HL-60 (cell line): ENCODE measurements at regions not wholly inside any gene's neighbourhood (a gene's known extent, or its start where the extent isn't known, plus 50 kb on each side); places are given as distances from the start of the nearest gene placed in this dataset.

Experiments
- DNase-seq, 2 experiments: peaks; one replicate each; pipeline ENCODE4 v3.0.0-alpha.2; 2010 to 2020; ENCODE audit warnings: low read depth in 1 of 2, low spot score in 1 of 2
- H3K27ac ChIP-seq: fragments of 250-450 bp; sonication (Bioruptor Pico); replicated peaks from 2 replicates; pipeline ENCODE4 v1.5.1; 2020; ENCODE audit warnings: mild to moderate bottlenecking, moderate library complexity
- H3K27me3 ChIP-seq: fragments of 250-450 bp; sonication (Bioruptor Pico); 2 replicates; pipeline ENCODE4 v1.5.1; 2021; ENCODE audit warnings: mild to moderate bottlenecking, moderate library complexity; ENCODE audit not compliant: insufficient read depth, poor library complexity, severe bottlenecking
- H3K4me3 ChIP-seq: replicated peaks from 2 replicates; pipeline ENCODE4 v1.5.1; 2011; ENCODE audit warnings: mild to moderate bottlenecking, control low read depth, low read length; ENCODE audit not compliant: insufficient read depth
- CTCF ChIP-seq: IDR thresholded peaks from one replicate; pipeline ENCODE4 v1.5.1; 2011; ENCODE audit warnings: low read length, control low read depth, inconsistent platforms; ENCODE audit not compliant: insufficient read depth
- GABPA ChIP-seq: IDR thresholded peaks from 2 replicates; pipeline ENCODE4 v1.6.1; 2012; ENCODE audit warnings: low read depth
- POLR2AphosphoS5 ChIP-seq: IDR thresholded peaks from 2 replicates; pipeline ENCODE4 v1.6.1; 2012; ENCODE audit warnings: low read depth
- REST ChIP-seq: IDR thresholded peaks from 2 replicates; pipeline ENCODE4 v1.6.1; 2012; ENCODE audit warnings: low read depth; ENCODE audit not compliant: insufficient replicate concordance
- SPI1 ChIP-seq: IDR thresholded peaks from 2 replicates; pipeline ENCODE4 v1.6.1; 2012; ENCODE audit warnings: low read depth, mild to moderate bottlenecking, borderline replicate concordance

- Histone ChIP-seq H3K27me3 (peaks cover 22% of the 10 kb centered on the region), H3K4me3 (no peak overlapping the region), H3K27ac (no peak overlapping the region)
- TF ChIP-seq POLR2AphosphoS5: no peak
- no peak for TF ChIP-seq SPI1
- TF ChIP-seq REST: no peak
- TF ChIP-seq GABPA: no peak
- TF ChIP-seq CTCF: no peak
- no peak for DNase-seq
These were observed 135.6 kb upstream of the ZIC3 start for GRCh38 chrX:137430301-137430700.

- DNase-seq: no peak
- Histone ChIP-seq H3K27ac (no peak overlapping the region), H3K4me3 (no peak overlapping the region), H3K27me3 (peaks cover 25% of the 10 kb centered on the region)
- TF ChIP-seq GABPA: no peak
- TF ChIP-seq SPI1: no peak
- no peak for TF ChIP-seq CTCF
- no peak for TF ChIP-seq REST
- TF ChIP-seq POLR2AphosphoS5: no peak
These were observed 136.9 kb upstream of the ZIC3 start for GRCh38 chrX:137428766-137429591.

- no peak overlapping the region for H3K27ac ChIP-seq
- H3K4me3 ChIP-seq: no peak overlapping the region
- peaks cover 29% of the 10 kb centered on the region for H3K27me3 ChIP-seq
- TF ChIP-seq GABPA (no peak), REST (no peak), POLR2AphosphoS5 (no peak), SPI1 (no peak), CTCF (no peak)
- no peak for DNase-seq
These were observed 137.7 kb upstream of the ZIC3 start for GRCh38 chrX:137428221-137428661.
